VCaP (cell line): ENCODE measurements at regions not wholly inside any gene's neighbourhood (a gene's known extent, or its start where the extent isn't known, plus 50 kb on each side); places are given as distances from the start of the nearest gene placed in this dataset.

Experiments
- H3K27ac ChIP-seq: fragments of 450-650 bp; 2 replicates; pipeline ENCODE4 v1.5.1; 2017
- TF ChIP-seq, protein P1 (sequence below): fragments of 450-650 bp; conservative IDR thresholded peaks from 2 replicates; pipeline ENCODE4 v1.5.1; 2017; ENCODE audit warnings: mild to moderate bottlenecking, moderate library complexity

DNA sequence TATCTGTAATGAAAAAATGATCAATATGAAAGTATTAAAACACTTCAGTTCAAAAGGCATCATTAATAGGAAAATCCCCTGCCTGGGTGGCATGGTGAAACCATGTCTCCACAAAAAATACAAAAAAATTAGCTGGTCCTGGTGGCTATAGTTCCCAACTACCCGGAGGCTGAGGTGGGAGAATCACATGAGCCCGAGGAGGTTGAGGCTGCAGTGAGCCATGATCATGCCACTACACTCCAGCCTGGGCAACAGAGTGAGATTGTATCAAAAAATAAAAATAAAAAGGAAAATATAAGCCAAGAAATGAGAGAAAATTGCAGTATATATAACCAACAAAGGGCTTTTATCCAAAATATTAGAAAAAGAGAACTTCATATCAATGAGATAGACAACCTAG is 71.6 kb upstream of the MYCN start:
- H3K27ac ChIP-seq, result no peak overlapping the region
- TF ChIP-seq, protein P1, sequence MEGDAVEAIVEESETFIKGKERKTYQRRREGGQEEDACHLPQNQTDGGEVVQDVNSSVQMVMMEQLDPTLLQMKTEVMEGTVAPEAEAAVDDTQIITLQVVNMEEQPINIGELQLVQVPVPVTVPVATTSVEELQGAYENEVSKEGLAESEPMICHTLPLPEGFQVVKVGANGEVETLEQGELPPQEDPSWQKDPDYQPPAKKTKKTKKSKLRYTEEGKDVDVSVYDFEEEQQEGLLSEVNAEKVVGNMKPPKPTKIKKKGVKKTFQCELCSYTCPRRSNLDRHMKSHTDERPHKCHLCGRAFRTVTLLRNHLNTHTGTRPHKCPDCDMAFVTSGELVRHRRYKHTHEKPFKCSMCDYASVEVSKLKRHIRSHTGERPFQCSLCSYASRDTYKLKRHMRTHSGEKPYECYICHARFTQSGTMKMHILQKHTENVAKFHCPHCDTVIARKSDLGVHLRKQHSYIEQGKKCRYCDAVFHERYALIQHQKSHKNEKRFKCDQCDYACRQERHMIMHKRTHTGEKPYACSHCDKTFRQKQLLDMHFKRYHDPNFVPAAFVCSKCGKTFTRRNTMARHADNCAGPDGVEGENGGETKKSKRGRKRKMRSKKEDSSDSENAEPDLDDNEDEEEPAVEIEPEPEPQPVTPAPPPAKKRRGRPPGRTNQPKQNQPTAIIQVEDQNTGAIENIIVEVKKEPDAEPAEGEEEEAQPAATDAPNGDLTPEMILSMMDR, result no peak

DNA sequence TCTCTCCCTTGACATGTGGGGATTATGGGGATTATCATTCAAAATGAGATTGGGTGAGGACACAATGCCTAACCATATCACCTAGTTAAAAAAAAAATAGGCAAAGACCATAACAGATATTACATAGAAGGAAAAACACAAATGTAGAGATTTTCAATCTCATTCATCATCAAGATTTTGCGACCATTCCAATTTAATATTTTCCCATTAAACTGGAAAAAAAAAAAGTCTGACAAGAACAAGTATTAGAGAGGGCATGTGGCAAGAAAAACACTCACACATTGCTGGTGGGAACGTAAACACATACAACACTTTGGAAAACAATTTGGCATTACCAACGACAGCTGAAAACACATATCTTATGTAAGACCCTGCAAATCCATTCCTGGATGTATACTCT is 71.0 kb upstream of the MYCN start:
- TF ChIP-seq, protein P1, result no peak

DNA sequence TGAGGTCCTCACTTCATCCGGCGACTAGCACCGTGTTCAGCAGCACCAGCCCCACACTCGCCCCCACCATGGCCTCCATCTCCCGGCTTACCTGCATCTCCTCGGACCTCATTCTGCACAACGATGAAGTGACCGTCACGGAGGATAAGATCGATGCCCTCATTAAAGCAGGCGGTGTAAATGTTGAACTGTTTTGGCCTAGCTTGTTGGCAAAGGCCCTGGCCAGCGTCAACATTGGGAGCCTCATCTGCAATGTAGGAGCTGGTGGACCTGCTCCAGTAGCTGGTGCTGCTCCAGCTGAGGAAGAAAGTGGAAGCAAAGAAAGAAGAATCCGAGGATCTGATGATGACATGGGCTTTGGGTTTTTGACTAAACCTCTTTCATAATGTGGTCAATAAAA is 70.5 kb upstream of the MYCN start:
- TF ChIP-seq, protein P1, result no peak
- H3K27ac ChIP-seq, result no peak overlapping the region

More for the DNA sequence above, 71.0 kb upstream of the MYCN start:
- H3K27ac ChIP-seq, result no peak overlapping the region

DNA sequence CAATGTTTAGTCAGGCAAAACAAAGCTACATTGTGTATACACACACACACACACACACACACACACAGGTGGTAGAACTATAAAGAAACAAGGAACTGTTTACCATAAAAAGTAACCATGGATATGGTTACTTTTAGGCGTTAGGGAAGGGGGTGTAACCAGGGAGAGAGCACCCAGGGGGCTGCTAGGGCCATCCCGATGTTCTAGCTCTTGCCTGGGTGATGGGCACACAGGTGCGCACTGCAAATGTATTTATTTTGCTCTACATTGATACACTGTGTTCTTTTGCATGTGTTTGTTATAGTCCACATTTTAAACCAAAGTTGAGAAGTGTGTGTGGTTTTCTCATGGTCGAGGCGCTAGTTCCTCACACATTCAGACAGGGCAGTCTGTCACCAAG is 69.8 kb upstream of the MYCN start:
- no peak overlapping the region for H3K27ac ChIP-seq
- TF ChIP-seq, protein P1, result no peak

DNA sequence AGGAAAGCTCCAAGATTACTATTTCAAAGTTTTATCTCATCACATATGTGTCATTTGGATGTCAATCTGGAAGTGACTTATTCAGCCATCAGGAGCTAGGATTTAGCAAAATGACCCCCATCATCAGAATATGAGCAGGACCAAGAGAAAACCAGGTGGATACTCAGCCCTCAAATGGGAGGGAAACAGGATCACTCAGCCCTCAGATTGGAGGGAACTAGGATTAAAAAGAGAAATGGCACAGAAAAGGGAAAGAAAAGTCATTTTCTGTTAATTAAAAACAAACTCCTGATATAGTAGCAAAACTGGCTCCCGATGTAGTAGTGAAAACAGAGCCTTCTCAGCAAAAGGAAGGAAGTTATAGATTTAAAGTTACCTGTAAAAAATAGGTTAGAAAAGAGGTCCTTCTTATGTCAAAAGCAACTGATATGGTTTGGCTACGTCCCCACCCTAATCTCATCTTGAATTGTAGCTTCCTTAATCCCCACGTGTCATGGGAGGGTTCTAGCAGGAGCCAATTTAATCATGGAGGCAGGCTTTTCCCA is 69.0 kb upstream of the MYCN start:
- TF ChIP-seq, protein P1, result no peak

DNA sequence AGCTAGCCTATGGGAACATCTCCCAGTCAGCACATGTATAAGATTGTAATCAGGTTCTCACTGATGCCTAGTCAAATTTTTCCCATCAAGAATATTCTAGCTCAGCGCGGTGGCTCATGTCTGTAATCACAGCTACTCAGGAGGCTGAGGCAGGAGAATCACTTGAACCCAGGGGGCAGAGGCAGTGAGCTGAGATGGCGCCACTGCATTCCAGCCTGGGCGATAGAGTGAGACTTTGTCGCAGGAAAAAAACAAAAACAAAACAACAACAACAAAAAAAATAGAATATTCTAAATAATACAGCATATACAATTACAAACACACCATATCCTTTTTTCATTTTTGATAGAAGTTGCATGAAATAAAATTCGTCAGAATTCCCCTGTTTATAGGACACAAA is 67.5 kb upstream of the MYCN start:
- TF ChIP-seq, protein P1, result no peak
- H3K27ac ChIP-seq, result no peak overlapping the region

More for the DNA sequence above, 69.0 kb upstream of the MYCN start:
- no peak overlapping the region for H3K27ac ChIP-seq

DNA sequence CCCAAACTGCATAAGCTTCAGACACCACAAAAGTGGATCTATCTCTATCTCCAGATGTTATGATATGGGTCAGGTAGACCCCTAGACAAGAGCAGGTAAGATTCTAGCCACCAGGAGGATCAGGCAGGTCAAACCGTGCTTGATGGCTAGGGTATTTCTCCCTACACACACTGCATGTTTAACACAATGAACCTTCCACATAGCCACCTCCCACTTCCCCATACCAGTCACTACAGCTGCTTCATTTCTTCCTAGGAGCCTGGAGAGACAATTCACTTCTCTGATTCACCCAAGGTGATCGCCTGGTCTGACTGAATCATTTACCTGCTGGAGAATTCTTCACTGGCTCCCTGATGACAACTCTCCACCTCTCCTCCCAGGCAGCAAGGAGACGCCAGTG is 66.0 kb upstream of the MYCN start:
- H3K27ac ChIP-seq, result no peak overlapping the region
- TF ChIP-seq, protein P1, result no peak
